HG03521 (cell line): ENCODE measurements at regions not wholly inside any gene's neighbourhood (a gene's known extent, or its start where the extent isn't known, plus 50 kb on each side); places are given as distances from the start of the nearest gene placed in this dataset.

Experiments
- ATAC-seq: cut with Tn5 transposase; IDR thresholded peaks from one replicate; pipeline ENCODE4 v1.9.1; 2021; ENCODE audit warnings: mild to moderate bottlenecking, moderate library complexity; ENCODE audit not compliant: unreplicated experiment

DNA sequence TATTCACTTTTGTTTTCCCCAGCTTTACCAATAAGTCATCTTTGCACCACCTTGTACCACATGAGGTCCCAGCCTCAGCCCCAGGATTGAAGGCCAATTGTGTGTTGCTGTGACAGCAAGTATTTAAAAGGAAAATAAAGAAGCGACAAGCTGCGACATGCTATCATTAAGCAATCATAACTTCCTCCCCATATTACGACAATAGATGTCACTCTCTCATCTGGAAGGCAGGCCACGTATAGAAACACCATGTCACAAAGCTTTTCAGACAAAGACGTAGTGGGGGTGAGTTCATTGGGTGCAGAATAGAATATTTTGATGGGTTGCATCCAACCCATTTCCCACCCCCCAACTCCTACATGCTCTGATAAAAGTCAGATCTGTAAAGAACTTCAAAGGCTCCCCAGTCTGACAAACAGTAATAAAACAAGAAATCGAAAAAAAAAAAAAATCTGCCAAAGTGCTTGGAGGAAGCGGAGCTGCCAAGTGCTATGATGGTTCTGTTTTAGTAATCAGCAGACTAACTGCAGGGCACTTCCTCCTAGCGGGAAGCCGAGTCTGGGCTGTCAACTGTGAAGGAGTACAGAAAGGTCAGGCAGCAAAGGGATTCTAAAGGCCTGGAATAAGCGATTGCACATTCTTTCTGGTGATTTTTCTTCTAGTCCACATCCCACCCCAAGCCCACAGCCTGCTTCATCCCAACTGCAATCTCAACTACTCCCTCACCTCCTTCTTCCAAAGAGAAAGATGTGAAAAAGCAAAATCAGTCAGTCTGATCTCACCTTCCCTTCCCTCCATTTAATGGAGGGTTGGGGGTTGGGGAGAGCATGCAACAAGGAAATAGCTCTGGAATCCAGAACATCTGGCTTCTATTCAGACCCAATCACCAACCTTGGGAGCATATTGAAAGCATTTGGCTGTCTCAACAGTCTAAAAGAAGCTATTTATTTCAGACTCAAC lies 131.4 kb upstream of the UBASH3B start:
- ATAC-seq = no peak

DNA sequence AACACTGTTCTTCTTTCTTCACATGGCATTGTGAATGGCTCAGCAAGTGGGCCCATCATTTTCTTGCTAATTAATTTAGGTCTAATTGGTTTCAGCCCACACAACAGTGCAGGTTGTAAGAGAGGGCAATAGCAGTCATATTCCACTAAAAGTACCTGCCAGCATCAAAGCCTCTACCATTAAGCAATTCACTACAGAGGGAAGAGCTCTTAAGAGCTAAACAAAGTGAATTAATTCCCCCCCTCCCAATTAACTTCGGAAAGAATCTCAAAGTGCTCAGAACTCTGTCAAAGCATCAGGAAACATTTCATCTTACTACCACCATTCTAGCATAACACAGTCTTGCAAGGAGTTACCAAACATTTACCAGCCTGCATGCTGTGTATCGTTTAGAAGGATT lies 133.9 kb upstream of the UBASH3B start:
- no peak for ATAC-seq

DNA sequence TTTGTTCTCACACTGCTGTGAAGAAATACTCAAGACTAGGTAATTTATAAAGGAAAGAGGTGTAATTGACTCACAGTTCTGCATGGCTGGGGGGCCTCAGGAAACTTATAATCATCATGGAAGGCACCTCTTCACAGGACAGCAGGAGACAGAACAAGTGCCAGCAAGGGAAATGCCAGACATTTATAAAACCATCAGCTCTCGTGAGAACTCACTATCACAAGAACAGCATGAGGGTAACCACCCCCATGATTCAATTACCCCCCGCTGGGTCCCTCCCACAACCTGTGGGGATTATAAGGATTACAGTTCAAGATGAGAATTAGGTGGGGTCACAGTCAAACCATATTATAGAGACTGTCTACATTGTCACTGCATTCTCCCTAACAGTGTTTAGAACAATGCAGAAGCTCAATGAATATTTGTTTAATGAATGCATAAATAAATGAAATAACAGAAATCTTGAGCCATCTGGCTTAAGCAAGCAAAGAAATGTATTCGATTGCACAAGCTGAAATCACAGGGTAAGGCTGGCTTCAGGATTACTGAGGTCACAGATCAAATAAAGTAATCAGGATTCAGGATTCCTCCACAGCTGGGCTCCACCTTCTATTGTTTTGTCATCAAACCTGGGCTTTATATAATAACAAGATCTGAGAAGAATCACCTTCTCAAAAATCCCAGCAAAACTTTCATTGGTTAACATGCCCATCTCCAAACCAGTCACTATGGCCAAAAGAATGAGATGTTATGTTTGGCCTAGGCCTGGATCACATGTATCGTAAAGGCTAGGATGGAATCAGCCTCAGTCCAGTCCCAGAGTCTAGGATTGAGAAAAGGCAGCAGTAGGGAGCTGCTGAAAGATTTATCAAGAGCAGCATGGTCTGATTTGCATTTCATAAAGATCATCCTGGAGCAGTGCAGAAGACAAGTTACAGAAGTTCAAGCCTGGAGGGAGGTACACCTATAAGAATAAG lies 137.8 kb upstream of the UBASH3B start:
- ATAC-seq = no peak

DNA sequence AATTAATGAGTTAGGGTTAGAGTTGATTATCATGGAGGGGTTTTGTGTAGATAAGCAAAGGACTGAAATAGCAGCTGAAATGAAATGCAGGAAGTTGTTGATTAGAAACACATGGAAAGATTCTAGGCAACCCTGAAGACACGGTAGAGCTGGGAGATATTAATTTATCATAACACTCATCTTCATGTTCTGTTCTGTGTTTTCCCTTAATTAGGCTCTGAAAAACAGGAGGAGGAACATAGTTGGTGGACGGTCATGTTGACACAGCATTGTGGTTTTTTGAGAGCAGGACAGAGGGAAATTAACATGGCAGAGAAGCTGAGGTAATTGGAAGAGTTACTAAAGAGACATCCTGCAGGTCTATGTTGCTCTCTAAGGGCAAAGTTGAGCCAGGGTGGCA lies 138.8 kb upstream of the UBASH3B start:
- no peak for ATAC-seq

DNA sequence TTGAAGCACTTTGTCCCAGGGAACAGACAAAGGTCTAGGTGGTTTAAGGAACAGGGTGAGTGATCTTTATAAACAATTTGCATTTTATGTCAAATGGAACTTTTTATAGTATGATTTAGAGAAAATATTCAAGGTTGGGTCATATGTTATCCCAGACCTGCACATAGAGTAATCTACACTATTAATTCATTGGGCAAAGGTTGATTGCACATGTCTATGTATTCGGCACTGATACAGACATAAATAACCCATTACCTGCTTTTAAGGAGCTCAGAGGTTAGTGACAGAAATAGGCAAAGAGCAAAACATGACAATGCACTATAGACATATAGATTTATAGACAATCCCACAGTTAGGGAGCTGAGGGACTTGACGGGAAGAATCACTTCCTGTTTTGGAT lies 141.5 kb upstream of the UBASH3B start:
- no peak for ATAC-seq

DNA sequence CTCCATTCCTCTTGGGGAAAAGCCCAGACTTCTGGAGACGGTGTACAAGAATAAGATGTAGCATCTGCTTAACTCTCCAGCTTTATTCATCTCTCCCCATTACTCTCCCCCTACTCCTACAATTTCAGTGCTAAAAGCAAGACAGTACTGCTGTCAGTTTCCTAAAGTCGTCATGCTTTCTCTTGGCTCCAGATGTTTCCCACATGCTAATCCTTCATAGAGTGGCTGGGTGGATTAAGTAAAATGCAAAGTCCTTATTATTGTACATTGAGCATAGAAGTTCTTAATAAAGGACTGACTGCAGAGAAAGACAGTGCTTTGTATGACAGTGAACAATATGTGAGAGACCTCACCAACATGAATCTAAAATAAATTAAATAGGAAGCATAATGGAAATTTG lies 142.2 kb upstream of the UBASH3B start:
- no peak for ATAC-seq

DNA sequence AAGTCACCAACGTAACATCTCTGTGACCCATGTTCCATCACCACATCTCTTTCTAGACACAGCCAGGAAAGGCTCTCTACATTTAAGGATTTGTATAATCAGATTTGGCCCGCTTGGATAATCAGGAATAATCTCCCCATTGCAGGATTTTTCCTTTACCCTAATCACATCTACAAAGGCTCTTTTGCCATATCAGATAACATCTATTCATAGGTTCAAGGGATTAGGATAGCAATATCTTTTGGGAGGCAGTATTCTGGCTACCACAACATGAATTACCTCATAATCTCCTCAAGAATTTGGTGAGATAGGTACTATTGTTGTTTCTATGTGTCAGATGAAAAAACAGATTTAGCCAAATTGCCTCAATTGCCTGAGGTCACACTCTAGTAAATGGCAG lies 142.8 kb upstream of the UBASH3B start:
- no peak for ATAC-seq

DNA sequence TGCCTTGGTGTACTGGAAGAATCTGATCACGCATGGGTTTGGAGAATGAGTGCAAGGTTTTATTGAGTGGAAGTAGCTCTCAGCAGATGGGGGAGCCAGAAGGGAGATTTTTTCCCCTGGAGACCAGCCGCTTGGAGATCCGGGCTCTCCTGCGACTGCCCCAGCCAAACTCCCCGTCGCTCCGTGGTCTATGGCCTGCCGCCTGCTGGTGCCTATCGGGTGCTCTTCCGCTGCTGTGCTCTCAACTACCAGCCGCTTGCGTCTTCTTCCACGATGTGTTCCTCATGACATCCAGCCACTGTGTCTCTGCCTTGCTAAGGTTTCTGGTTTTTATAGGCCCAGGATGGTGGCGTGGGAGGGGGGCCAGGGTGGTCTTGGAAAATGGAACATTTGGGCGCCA lies 145.6 kb upstream of the UBASH3B start:
- ATAC-seq = no peak

DNA sequence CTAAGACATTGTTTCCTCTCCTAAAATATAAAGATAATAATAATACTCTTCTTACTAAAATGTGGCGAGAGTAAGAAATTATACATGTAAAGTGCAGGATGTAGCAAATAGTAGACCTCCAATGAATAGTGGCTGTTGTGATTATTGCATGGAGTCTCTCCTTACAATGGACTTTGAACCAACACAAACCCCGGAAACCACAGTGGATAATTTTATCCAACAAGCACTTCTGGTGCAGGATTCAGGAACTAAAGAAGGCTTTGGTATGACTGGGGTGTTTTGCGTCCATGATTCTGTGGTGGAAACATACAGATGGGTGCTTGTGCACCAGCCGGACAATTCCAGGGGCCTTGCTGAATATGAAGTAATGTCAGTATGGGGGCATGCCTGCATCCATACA lies 146.4 kb upstream of the UBASH3B start:
- ATAC-seq = no peak

DNA sequence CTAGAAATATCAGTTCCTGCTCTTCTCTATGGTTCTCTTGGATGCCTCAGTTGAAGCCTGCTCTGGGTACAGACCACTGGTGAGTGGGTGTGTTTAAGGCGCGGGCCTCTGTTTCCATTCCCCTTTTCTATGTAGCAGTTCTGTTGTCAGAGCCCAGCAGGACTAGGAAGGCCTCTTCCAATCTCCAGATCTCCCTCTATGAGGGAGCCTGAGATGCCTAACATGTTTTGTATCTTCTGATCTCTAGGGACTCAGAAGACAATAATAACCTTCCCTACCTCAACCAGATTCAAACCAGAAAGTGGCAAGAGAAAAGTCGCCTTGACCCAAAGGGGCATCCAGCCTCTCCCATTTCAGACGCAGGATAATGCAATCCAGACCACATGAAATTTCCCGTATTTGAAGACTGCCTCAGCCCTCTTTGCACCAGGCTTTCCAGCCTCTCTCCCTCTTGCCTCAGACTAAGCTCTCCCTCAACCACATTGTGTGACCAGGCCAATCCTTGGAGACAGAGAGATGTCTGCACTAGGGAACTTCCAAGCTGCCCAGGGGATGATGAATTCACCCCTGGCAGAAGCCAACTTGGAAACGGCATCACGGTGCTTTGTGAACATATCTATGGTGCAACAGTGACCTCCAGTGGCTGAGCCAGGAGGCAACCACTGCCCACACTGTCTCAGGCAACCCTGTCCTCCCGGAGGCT lies 150.1 kb upstream of the UBASH3B start:
- ATAC-seq = peak; percentile 77

DNA sequence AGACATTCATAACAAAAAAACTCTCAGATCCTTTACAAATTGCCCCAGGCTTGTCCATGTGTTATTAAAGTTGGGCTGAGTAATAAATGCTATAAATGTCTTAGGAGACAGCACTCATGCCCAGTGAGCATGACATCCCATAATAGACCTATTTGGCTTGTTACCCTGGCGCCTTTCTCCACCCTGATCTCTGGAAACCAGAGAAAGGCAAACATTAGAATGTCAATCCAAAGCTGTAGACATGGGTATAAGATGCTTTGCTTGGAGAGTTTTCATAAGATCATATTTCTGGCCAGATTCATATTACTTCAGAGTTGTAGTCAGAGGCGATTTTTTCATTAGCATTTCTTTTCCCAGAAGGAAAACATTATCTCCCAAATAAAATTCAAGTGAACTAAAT lies 161.3 kb upstream of the UBASH3B start:
- ATAC-seq = no peak

DNA sequence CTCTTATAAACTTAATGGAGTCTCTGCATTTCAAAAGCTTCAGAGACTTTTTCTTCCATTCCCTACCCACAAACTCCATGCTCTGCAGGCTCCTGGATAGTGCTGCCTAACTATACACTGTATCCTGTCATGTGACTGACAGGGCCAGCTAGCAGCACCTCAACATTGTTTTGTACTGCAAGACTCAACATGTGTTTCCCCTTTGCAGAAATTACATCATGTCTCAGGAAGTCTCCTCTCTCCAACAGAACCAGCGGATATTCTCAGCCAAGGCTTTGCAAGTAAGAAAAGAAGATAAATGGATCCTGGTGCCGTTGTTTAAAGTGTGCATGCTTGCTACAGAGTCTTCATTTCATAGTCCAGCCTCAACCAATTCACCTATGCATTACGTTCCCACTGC lies 164.0 kb upstream of the UBASH3B start:
- ATAC-seq = no peak

DNA sequence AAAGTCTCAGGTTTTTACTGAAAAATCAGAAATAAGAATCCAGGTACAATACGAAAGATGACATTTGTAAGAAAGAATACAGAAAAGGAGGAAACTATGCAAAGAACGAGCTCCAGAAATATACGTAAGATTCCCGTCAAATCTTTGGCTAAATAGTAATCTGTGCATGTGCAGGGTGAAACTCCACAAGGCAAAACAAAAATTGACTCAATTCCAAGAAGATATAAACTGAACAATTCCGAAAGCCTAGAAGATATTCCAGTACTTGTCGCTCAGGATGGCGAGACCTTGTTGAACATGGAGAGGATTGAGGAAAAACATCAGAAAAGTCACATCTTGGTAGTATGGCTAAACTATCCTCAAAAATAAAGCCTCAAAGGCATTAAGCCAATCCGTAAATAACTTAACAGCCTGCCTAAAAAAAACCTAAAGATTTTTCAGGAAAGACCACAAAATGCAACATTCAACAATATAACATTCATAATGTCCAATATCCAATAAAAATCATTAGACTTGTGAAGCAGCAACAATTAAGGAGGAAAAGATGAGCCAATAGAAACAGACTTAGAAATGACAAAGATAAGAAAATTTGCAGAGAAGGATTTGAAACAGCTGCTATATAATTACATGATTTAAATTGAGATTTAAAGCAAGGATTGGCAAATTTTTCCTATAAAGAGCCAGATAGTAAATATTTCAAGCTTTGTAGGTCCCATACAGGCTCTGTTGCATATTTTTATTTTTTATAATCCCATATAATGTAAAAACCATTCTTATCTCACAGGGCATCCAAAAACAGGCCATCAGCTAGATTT lies 166.4 kb upstream of the UBASH3B start:
- ATAC-seq = no peak

DNA sequence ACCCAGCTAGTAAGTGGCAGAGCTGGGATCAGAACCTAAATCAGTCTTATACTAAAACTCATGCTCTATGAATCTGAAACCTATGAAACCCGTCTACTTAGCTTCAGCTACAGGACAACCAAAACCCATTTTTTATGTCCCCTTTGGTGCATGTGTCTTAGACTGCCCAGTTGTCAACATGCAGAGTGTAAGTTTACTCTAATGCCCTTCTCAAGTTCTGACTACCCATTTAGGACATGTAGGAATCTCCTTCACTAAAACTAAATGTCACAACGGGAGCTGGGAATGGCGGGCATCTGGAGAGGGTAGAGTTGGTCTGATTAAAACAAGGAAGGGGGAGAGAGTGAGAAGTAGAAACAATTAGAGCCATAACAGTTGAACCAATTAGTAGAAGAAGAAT lies 167.9 kb upstream of the UBASH3B start:
- ATAC-seq = no peak

DNA sequence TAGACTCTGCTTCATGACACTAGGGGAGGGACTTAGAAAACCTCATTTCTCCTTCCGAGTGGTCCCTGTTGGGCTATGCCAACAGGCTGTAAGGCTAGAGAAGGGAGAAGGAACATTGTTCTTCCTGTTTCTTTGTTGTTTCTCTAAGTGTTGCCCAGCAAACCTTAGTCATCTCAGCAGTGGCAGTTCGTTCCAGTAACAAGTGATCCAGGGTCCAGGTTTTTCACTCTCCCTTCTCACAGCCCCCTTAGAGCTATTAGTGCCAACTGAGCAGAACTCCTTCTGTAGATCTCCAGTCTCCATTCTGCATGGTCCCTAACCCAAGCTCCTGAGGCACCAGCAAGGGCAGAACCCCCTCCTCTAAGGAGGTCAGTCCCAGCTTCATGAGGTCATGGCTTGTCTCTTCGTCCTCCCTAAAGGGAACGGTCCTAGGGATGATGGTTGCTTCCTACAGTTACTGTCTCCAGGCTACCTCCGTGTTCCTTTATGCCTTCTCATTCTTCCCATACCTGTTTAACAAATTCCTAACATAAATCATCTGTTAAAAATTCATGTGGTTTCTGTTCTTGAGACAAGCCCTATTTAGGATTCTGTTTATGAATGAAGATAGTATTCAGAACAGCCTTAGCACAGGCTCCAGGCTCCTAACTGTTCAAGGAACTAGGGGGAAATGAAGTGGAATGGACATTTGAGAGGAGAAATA lies 168.6 kb upstream of the UBASH3B start:
- no peak for ATAC-seq

DNA sequence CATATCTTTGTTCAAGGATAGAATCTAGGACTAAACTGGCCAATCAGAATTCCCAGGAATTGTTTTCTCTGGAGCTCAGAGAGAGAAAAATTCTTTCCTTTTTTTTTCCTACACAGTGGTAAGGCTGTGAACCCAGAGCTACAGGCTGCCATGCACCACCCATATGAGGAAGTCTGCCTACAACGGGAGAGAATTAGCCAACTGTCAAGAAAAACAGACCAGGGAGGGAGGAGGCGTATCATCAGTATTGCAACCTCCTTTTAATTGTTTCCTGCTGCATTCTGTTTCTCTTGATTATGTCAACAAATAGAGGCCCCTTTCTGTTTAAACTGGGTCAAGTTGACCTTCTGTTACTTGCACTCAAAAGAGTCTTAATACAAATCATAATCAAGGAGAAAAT lies 176.5 kb upstream of the UBASH3B start:
- no peak for ATAC-seq

DNA sequence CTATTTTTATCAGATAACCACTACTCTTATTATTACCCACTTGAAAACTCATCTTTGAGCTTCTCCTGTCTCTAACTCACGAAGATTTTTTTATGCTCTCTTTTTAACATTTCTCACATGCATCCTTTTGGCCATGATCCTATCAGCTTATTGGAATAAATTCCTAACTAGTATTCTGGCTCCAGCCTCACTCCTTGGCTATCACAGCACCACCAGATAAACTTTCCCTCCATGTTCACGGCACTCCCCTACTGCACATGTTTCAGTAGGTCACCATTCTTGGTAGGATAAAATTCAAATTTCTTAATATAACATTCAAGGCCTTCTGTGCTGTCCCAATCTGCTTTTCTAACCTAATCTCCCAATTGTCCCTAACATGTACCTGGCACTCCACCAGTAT lies 186.6 kb upstream of the UBASH3B start:
- no peak for ATAC-seq

DNA sequence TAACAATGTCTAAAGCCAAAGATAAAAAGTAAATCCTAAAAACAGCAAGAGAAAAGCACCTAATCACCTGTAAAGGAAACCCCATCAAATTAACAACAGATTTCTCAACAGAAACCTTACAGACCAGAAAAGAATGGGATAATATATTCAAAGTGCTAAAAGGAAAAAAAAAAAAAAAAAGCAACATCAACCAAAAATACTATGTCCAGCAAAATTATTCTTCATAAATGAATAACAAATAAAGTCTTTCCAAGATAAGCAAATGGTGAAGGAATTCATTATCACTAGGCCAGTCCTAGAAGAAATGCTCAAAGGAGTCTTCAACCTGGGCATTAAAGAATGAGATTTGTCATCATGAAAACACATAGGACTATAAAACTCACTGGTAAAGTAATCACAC lies 192.0 kb upstream of the UBASH3B start:
- no peak for ATAC-seq

DNA sequence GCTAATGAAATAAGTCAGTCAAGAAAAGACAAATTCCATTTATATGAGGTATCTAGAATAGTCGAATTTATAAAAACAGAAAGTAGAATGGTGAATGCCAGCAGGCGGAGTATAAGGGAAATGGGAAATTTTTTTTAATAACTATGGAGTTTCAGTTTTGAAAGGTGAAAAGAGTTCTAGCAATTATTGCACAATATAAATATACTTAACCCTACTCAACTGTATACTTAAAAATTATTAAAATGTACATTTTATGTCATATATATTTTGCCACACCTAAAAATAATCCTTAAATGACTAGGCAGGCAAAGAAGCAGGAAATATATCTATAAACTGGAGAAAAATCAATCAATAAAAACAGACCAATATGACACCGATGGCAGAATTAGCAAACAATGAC lies 196.5 kb upstream of the UBASH3B start:
- no peak for ATAC-seq

DNA sequence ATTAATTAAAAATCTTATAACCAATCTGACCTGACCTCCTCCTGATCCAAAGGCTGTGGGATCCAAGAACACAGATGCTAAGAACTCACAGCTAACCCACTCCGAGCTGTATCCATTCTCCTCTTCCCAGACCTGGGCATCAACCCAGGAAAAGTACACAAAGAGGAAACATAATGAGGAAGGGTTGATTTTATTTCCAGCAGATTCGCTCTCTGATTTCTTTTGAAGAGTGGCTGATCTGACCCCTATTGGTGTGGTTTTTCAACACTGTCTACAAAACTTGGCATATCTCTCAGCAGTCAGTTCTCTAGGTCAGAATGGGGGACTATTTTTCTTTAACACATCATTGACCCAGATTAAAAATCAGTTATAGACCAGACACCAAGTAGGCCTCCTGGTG lies 201.9 kb upstream of the UBASH3B start:
- ATAC-seq = no peak
